ENCODE measurements at regions not wholly inside any gene's neighbourhood (a gene's known extent, or its start where the extent isn't known, plus 50 kb on each side); places are given as distances from the start of the nearest gene placed in this dataset.

GRCh38 chr5:173808079-173808808, 79.9 kb upstream of the CPEB4 start:
- no peak for DNase-seq

- DNase-seq: no peak
Measured at GRCh38 chr5:173809014-173809413, 79.1 kb upstream of the CPEB4 start.

GRCh38 chr5:173812811-173813550, 75.2 kb upstream of the CPEB4 start:
- DNase-seq: no peak

GRCh38 chr5:173814053-173814452, 74.1 kb upstream of the CPEB4 start:
- DNase-seq: no peak

GRCh38 chr5:173815571-173815970, 72.6 kb upstream of the CPEB4 start:
- no peak for DNase-seq

- no peak for DNase-seq
Measured at GRCh38 chr5:173816728-173817127, 71.4 kb upstream of the CPEB4 start.

GRCh38 chr5:173817561-173817960, 70.6 kb upstream of the CPEB4 start:
- no peak for DNase-seq

GRCh38 chr5:173819521-173819920, 68.6 kb upstream of the CPEB4 start:
- no peak for DNase-seq

- DNase-seq: no peak
Measured at GRCh38 chr5:173823274-173823644, 64.9 kb upstream of the CPEB4 start.

- no peak for DNase-seq
Measured at GRCh38 chr5:173823721-173824567, 64.2 kb upstream of the CPEB4 start.

GRCh38 chr5:173825215-173825865, 62.8 kb upstream of the CPEB4 start:
- DNase-seq: no peak

- DNase-seq: no peak
Measured at GRCh38 chr5:173826086-173826427, 62.1 kb upstream of the CPEB4 start.

GRCh38 chr5:173826428-173827350, 61.5 kb upstream of the CPEB4 start:
- no peak for DNase-seq

- DNase-seq: no peak
Measured at GRCh38 chr5:173828952-173829351, 59.2 kb upstream of the CPEB4 start.

GRCh38 chr5:173829826-173830225, 58.3 kb upstream of the CPEB4 start:
- DNase-seq: no peak

- no peak for DNase-seq
Measured at GRCh38 chr5:173830421-173830820, 57.7 kb upstream of the CPEB4 start.

- DNase-seq: no peak
Measured at GRCh38 chr5:173831196-173831914, 56.8 kb upstream of the CPEB4 start.

- DNase-seq: no peak
Measured at GRCh38 chr5:173832386-173832785, 55.8 kb upstream of the CPEB4 start.

GRCh38 chr5:173833196-173833985, 54.8 kb upstream of the CPEB4 start:
- no peak for DNase-seq

GRCh38 chr5:173834071-173834771, 53.9 kb upstream of the CPEB4 start:
- no peak for DNase-seq
